Neural cell (in vitro differentiated cells): ENCODE measurements at regions not wholly inside any gene's neighbourhood (a gene's known extent, or its start where the extent isn't known, plus 50 kb on each side); places are given as distances from the start of the nearest gene placed in this dataset.

Experiments
- H2AFZ ChIP-seq: fragments of 200-600, 300-800 bp; sonication (generic), shearing (Covaris generic); 2 replicates; pipeline ENCODE4 v1.6.0; 2014; ENCODE audit warnings: low read depth, mild to moderate bottlenecking, antibody characterized with exemption, low read length, moderate library complexity
- H3F3A ChIP-seq: fragments of 200-600 bp; shearing (Covaris generic); 2 replicates; pipeline ENCODE4 v1.6.1; 2016; ENCODE audit warnings: mild to moderate bottlenecking, moderate library complexity, mixed read lengths, antibody characterized with exemption, low read length; ENCODE audit not compliant: insufficient read depth, poor library complexity, severe bottlenecking
- H3K27ac ChIP-seq: fragments of 200-600, 300-800 bp; sonication (generic), shearing (Covaris generic); 2 replicates; pipeline ENCODE4 v1.5.1; 2014; ENCODE audit warnings: mild to moderate bottlenecking, low read length, moderate library complexity
- H3K27me3 ChIP-seq: fragments of 300-800, 200-600 bp; sonication (generic), shearing (Covaris generic); 2 replicates; pipeline ENCODE4 v1.6.0; 2014; ENCODE audit warnings: mild to moderate bottlenecking, low read depth, low read length, moderate library complexity; ENCODE audit not compliant: insufficient read depth
- H3K36me3 ChIP-seq: fragments of 300-800, 200-600 bp; sonication (generic), shearing (Covaris generic); 2 replicates; pipeline ENCODE4 v1.5.1; 2014; ENCODE audit warnings: mild to moderate bottlenecking, antibody characterized with exemption, low read length, moderate library complexity; ENCODE audit not compliant: insufficient read depth
- H3K4me2 ChIP-seq: fragments of 300-800, 200-600 bp; sonication (generic), shearing (Covaris generic); 2 replicates; pipeline ENCODE4 v1.6.0; 2014; ENCODE audit warnings: mild to moderate bottlenecking, low read length
- H3K4me3 ChIP-seq: fragments of 300-800, 200-600 bp; sonication (generic), shearing (Covaris generic); 2 replicates; pipeline ENCODE4 v1.5.1; 2014; ENCODE audit warnings: mild to moderate bottlenecking, low read length, moderate library complexity
- H3K79me2 ChIP-seq: fragments of 200-600 bp; shearing (Covaris generic); replicated peaks from 2 replicates; pipeline ENCODE4 v1.6.0; 2014; ENCODE audit warnings: mild to moderate bottlenecking, low read length, moderate library complexity; ENCODE audit not compliant: insufficient read depth
- H3K9ac ChIP-seq: fragments of 300-800, 200-600 bp; sonication (generic), shearing (Covaris generic); 2 replicates; pipeline ENCODE4 v1.6.1; 2016; ENCODE audit warnings: mild to moderate bottlenecking, low read length, mixed read lengths
- H3K9me2 ChIP-seq: fragments of 200-600 bp; shearing (Covaris generic); 2 replicates; pipeline ENCODE4 v1.6.1; 2016; ENCODE audit warnings: mild to moderate bottlenecking, low read length, mixed read lengths; ENCODE audit not compliant: insufficient read depth
- H3K9me3 ChIP-seq: fragments of 200-600, 300-800 bp; sonication (generic), shearing (Covaris generic); 2 replicates; pipeline ENCODE4 v1.6.1; 2016; ENCODE audit warnings: mild to moderate bottlenecking, mixed run types, low read length, moderate library complexity, mixed read lengths
- H4K20me1 ChIP-seq: fragments of 200-600 bp; shearing (Covaris generic); 2 replicates; pipeline ENCODE4 v1.6.1; 2016; ENCODE audit warnings: mild to moderate bottlenecking, mixed run types; ENCODE audit not compliant: insufficient read depth
- CTCF ChIP-seq: fragments of 450-650 bp; IDR thresholded peaks from 2 replicates; pipeline ENCODE4 v1.5.1; 2014; ENCODE audit warnings: antibody characterized with exemption, mild to moderate bottlenecking, moderate library complexity; ENCODE audit not compliant: poor library complexity, severe bottlenecking
- EP300 ChIP-seq: fragments of 450-650 bp; conservative IDR thresholded peaks from 2 replicates; pipeline ENCODE4 v1.6.1; 2014; ENCODE audit warnings: antibody characterized with exemption, mild to moderate bottlenecking, moderate library complexity; ENCODE audit not compliant: poor library complexity, severe bottlenecking
- EZH2 ChIP-seq: fragments of 200-600, 300-800 bp; shearing (Covaris generic), sonication (generic); IDR thresholded peaks from 2 replicates; pipeline ENCODE4 v1.6.1; 2014; ENCODE audit warnings: antibody characterized with exemption, low read length, borderline replicate concordance, mild to moderate bottlenecking; ENCODE audit not compliant: insufficient read depth, poor library complexity, severe bottlenecking
- MXI1 ChIP-seq: fragments of 450-650 bp; conservative IDR thresholded peaks from 2 replicates; pipeline ENCODE4 v1.6.1; 2014; ENCODE audit warnings: antibody characterized with exemption, mild to moderate bottlenecking; ENCODE audit not compliant: poor library complexity, severe bottlenecking
- POLR2AphosphoS5 ChIP-seq: IDR thresholded peaks from 2 replicates; pipeline ENCODE4 v1.6.1; 2012
- RAD21 ChIP-seq: fragments of 450-650 bp; conservative IDR thresholded peaks from 2 replicates; pipeline ENCODE4 v1.6.1; 2014; ENCODE audit warnings: antibody characterized with exemption, mild to moderate bottlenecking, moderate library complexity
- REST ChIP-seq: IDR thresholded peaks from 2 replicates; pipeline ENCODE4 v1.6.1; 2012; ENCODE audit warnings: borderline replicate concordance
- SMC3 ChIP-seq: fragments of 450-650 bp; conservative IDR thresholded peaks from 2 replicates; pipeline ENCODE4 v1.6.1; 2014; ENCODE audit warnings: antibody characterized with exemption, mild to moderate bottlenecking, moderate library complexity; ENCODE audit not compliant: poor library complexity
- TAF1 ChIP-seq: IDR thresholded peaks from 2 replicates; pipeline ENCODE4 v1.6.1; 2012; ENCODE audit warnings: low read depth

GRCh38 chr12:91902860-91903683, 242.6 kb downstream of the BTG1 start:
- Histone ChIP-seq H3K27ac (no peak overlapping the region), H3K4me2 (no peak overlapping the region), H3K9ac (no peak overlapping the region), H2AFZ (no peak overlapping the region), H3K27me3 (no peaks in the 10 kb centered on the region), H3K9me3 (no peaks in the 10 kb centered on the region), H3F3A (no peaks in the 10 kb centered on the region), H3K9me2 (no peaks in the 10 kb centered on the region), H3K36me3 (no peaks in the 10 kb centered on the region), H3K4me3 (no peak overlapping the region), H3K79me2 (no peaks in the 10 kb centered on the region), H4K20me1 (no peaks in the 10 kb centered on the region)
- TF ChIP-seq EZH2: no peak
- no peak for TF ChIP-seq POLR2AphosphoS5
- TF ChIP-seq RAD21: no peak
- no peak for TF ChIP-seq TAF1
- TF ChIP-seq CTCF: no peak
- TF ChIP-seq REST: no peak
- TF ChIP-seq MXI1: no peak
- TF ChIP-seq SMC3: no peak
- no peak for TF ChIP-seq EP300

GRCh38 chr12:91901381-91902074, 244.1 kb downstream of the BTG1 start:
- TF ChIP-seq EP300: no peak
- TF ChIP-seq MXI1: no peak
- no peak for TF ChIP-seq RAD21
- TF ChIP-seq POLR2AphosphoS5: no peak
- no peak for TF ChIP-seq SMC3
- no peak for TF ChIP-seq CTCF
- no peak for TF ChIP-seq REST
- TF ChIP-seq TAF1: no peak
- TF ChIP-seq EZH2: no peak
- Histone ChIP-seq H3K9ac (no peak overlapping the region), H3K36me3 (no peaks in the 10 kb centered on the region), H2AFZ (no peak overlapping the region), H3K27me3 (no peaks in the 10 kb centered on the region), H3K27ac (no peak overlapping the region), H3K79me2 (no peaks in the 10 kb centered on the region), H3K4me3 (no peak overlapping the region), H3F3A (no peaks in the 10 kb centered on the region), H3K4me2 (no peak overlapping the region), H3K9me3 (no peaks in the 10 kb centered on the region), H4K20me1 (no peaks in the 10 kb centered on the region), H3K9me2 (no peaks in the 10 kb centered on the region)
